Activated T-cell treated with anti-CD3 and anti-CD28 coated beads, Interleukin-2, amount 50 U/mL, for 24 hours (primary cell): ENCODE measurements at regions not wholly inside any gene's neighbourhood (a gene's known extent, or its start where the extent isn't known, plus 50 kb on each side); places are given as distances from the start of the nearest gene placed in this dataset.

Experiments
- DNase-seq: peaks from one replicate; pipeline ENCODE4 v3.0.0-alpha.2; 2020
- H3K27ac Mint-ChIP-seq: 2 replicates; pipeline ENCODE4 v1.8.0; 2020; ENCODE audit warnings: mild to moderate bottlenecking, mixed read lengths
- H3K27me3 Mint-ChIP-seq: 2 replicates; pipeline ENCODE4 v1.8.0; 2020; ENCODE audit warnings: mixed read lengths
- H3K36me3 Mint-ChIP-seq: 2 replicates; pipeline ENCODE4 v1.8.0; 2020; ENCODE audit warnings: low read depth, mixed read lengths
- H3K4me1 Mint-ChIP-seq: 2 replicates; pipeline ENCODE4 v1.8.0; 2020; ENCODE audit warnings: low read depth, mixed read lengths
- H3K4me3 Mint-ChIP-seq: 2 replicates; pipeline ENCODE4 v1.8.0; 2020; ENCODE audit warnings: mild to moderate bottlenecking, moderate library complexity, mixed read lengths
- H3K9me3 Mint-ChIP-seq: 2 replicates; pipeline ENCODE4 v1.8.0; 2020; ENCODE audit warnings: mixed read lengths

DNA sequence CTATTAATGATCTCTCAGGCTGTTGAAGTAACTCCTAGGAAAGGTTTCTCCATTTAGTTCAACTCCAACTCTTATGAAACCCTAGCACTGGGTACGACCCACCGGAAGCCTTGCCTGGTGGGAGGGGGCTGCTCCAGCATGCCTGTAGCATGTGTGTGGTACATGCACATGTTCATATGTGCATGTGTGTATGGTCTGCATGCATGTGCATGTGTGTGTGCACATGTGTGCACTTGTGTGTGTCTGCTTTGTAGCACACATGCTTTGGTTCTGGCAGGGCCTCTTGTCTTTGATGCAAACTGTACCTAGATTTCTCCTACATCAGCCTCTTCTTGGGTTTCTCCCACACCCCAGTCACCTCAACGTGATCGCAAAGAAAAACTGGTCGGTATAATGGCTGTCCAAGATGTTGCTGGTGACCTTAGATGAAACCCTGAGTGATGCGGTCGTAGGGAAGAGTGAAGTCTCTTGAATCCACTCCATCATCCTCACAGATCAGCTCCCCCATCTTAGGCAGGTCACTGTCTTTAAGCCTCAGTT is 193.5 kb downstream of the MYLK4 start:
- Mint-ChIP-seq H3K4me3 (no peak overlapping the region), H3K36me3 (no peaks in the 10 kb centered on the region), H3K27me3 (peaks cover 77% of the 10 kb centered on the region), H3K27ac (no peak overlapping the region), H3K4me1 (no peaks in the 10 kb centered on the region), H3K9me3 (no peaks in the 10 kb centered on the region)
- no peak for DNase-seq

DNA sequence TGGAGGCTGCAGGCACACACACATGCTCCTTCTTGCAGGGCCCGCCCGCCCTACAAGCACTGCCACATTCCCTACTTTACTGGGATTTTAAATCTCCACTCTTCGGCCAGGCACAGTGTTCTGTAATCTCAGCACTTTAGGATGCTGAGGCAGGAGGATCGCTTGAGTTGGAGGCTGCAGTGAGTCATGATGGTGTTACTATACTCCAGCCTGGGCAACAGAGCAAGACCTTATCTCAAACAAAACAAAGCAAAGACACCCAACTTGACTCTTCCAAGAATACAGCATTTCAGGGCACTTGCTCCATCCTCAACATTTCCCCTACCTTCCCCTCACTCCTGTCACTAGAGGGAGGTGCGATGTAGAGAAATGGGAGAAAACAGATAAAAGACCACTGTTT is 194.0 kb downstream of the MYLK4 start:
- no peaks in the 10 kb centered on the region for H3K4me1 Mint-ChIP-seq

DNA sequence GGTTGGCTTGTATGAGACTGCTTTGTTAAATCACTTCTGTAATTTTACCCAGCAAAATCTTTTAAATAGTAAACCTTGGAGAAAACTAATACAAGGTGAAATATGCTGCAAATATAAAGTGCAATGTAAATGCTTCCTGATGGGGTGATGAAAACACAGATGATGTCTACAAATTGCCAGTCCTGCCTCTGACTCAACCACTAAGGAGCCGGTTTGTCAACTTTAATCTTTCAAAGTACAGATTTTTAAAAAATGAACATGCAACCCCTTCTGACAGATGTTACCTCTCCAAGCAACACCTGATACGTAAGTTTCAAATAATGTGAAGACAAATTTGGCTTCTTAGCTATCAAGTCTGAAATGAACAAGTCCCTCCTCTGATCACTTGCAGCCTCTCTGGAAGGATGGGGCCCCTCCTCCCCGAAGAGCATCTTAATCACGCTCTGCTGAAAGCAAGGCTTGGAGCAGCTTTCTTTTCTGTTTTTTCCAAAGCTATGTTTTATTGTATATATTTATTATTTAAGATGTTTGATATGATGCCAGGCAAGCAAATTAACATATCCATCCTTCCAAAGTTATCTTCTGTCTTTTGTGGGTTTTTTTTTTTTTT is 196.0 kb downstream of the MYLK4 start:
- no peak overlapping the region for H3K4me3 Mint-ChIP-seq

More for the DNA sequence above, 194.0 kb downstream of the MYLK4 start:
- no peak overlapping the region for H3K4me3 Mint-ChIP-seq
- no peak overlapping the region for H3K27ac Mint-ChIP-seq
- H3K36me3 Mint-ChIP-seq = no peaks in the 10 kb centered on the region
- no peaks in the 10 kb centered on the region for H3K9me3 Mint-ChIP-seq
- H3K27me3 Mint-ChIP-seq = peaks cover 72% of the 10 kb centered on the region
- no peak for DNase-seq

DNA sequence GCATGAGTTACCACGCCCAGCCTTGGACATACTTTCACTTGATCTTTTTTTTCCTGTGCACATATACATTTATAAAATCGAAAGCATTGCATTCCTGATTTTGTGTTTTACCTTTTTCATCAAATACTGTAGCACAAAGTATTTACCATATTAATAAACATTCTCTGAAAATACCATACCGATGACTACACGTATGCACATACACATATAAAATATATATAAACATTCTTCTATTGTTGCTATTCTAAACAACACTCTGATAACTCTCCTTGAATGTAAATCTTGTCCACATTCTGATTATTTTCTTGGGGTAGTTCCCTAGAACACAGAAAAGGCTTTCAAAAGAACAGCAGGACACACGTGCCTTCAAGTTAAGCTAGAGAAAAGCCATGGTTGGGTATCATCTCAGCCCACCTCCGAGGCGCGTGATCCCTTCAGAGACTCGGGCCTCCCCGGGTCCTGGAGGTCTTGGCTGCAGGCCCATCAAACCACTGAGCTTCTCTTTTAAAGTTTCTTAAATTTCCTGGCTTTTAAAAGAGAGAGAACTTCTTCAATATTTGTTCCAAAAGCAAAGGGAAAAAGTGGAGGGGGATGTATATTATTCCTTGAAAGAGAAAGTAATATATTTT is 198.1 kb downstream of the MYLK4 start:
- Mint-ChIP-seq H3K36me3 (no peaks in the 10 kb centered on the region), H3K4me3 (no peak overlapping the region), H3K4me1 (no peaks in the 10 kb centered on the region), H3K9me3 (no peaks in the 10 kb centered on the region), H3K27me3 (peaks cover 74% of the 10 kb centered on the region), H3K27ac (no peak overlapping the region)
- no peak for DNase-seq

More for the DNA sequence above, 196.0 kb downstream of the MYLK4 start:
- DNase-seq = no peak
- H3K27ac Mint-ChIP-seq = no peak overlapping the region
- peaks cover 74% of the 10 kb centered on the region for H3K27me3 Mint-ChIP-seq
- H3K4me1 Mint-ChIP-seq = no peaks in the 10 kb centered on the region
- no peaks in the 10 kb centered on the region for H3K36me3 Mint-ChIP-seq
- no peaks in the 10 kb centered on the region for H3K9me3 Mint-ChIP-seq

DNA sequence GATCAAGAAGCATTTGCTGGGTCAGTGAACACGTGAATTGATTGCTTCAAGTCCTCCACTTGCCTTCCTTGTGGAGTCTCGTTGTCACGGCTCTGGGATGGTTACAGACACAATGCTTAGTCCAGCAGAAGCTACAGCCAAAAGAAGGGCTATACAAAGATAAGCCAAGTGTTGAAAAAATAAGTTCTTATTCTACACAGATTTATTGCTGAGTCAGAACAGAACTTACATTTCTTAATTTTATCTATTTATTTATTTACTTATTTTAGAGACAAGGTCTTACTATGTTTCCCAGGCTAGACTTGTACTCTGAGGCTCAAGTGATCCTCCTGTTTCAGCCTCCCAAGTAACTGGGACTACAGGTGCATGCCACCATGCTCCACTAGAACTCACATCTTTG is 199.0 kb downstream of the MYLK4 start:
- Mint-ChIP-seq H3K4me3 (no peak overlapping the region), H3K36me3 (no peaks in the 10 kb centered on the region), H3K9me3 (no peaks in the 10 kb centered on the region), H3K27me3 (peaks cover 75% of the 10 kb centered on the region), H3K27ac (no peak overlapping the region), H3K4me1 (no peaks in the 10 kb centered on the region)
- no peak for DNase-seq

DNA sequence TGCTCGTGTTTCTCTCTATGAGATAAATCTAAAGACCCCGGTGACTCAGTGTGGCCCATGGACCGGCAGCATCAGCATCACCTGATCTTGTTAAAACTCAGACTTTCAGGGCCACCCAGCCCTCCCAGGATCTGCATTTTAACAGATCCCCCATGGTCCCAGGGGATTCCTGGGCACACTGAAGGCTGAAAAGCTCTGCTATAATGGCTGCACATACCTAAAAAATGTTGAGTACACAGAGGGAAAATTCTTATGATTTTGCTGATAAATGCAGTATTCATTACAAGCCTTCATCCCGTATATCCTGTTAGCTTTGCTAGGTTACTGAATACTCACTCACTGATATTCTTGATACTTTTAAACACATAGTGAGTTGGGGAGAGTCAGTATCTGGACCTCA is 200.5 kb downstream of the MYLK4 start:
- Mint-ChIP-seq H3K4me3 (no peak overlapping the region), H3K27ac (no peak overlapping the region), H3K4me1 (no peaks in the 10 kb centered on the region), H3K36me3 (no peaks in the 10 kb centered on the region), H3K9me3 (no peaks in the 10 kb centered on the region), H3K27me3 (peaks cover 78% of the 10 kb centered on the region)
- DNase-seq = no peak

DNA sequence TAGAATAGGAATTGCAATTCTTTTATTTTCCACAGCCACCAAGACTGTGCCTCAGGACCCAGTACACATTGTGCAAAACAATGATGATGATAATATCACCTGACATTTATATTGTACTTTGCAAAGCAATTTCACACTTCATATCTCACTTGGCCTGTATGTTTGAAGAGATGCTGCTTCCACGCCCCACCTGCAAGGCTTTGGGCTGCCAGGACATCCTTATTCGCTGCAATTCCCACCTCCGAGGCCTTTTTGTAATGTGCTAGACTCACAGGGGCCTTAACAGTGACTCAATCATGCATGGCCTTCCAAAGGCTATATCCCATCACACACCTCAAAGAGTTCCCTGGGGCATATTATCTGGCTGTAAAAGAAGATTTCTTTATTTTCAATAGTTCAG is 200.9 kb downstream of the MYLK4 start:
- H3K27ac Mint-ChIP-seq = no peak overlapping the region
- H3K27me3 Mint-ChIP-seq = peaks cover 77% of the 10 kb centered on the region
- H3K4me3 Mint-ChIP-seq = no peak overlapping the region
- no peaks in the 10 kb centered on the region for H3K4me1 Mint-ChIP-seq
- H3K36me3 Mint-ChIP-seq = no peaks in the 10 kb centered on the region
- DNase-seq = no peak
- no peaks in the 10 kb centered on the region for H3K9me3 Mint-ChIP-seq

DNA sequence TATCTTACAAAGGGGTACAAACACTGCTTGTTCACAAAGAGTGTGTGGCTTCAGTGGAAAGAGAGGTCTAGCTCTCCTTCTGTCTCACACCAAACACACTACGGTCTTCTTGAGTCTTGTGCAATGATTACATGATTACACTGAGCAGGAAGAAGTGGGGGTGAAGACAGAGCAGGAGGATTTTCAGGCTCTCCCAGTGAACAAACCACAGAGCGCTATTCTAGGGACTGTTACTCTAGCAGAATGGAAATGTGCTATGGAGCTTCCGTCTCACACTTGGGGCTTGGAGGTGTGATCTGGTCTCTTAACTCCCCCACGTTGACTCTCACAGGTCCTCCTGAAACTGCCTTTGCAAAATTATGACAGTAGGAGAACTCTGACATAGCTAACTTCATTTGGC is 203.4 kb downstream of the MYLK4 start:
- no peaks in the 10 kb centered on the region for H3K36me3 Mint-ChIP-seq
- H3K4me3 Mint-ChIP-seq = no peak overlapping the region
- DNase-seq = no peak
- peaks cover 15% of the 10 kb centered on the region for H3K4me1 Mint-ChIP-seq
- peaks cover 87% of the 10 kb centered on the region for H3K27me3 Mint-ChIP-seq
- no peak overlapping the region for H3K27ac Mint-ChIP-seq
- H3K9me3 Mint-ChIP-seq = no peaks in the 10 kb centered on the region

DNA sequence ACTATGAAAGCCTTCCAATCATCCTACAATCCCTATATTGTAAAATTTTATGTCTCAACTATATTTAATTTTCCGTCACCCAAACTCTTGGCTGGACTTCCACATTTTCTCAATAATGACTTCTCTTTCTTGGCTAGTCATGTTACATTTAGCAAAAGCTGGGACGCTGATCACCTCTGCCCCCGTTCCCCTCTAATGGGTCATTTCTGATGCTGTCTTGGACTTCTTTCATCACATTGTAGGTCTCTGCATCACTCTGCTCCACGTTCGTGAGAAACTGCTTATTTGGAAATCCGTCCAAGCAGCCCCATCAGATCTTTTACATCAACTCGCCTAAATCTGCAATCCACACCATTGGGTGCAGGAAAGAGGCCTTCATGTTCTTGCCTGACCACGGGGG is 203.8 kb downstream of the MYLK4 start:
- no peak overlapping the region for H3K4me3 Mint-ChIP-seq
- no peak for DNase-seq
- peaks cover 19% of the 10 kb centered on the region for H3K4me1 Mint-ChIP-seq
- no peaks in the 10 kb centered on the region for H3K9me3 Mint-ChIP-seq
- no peaks in the 10 kb centered on the region for H3K36me3 Mint-ChIP-seq
- H3K27ac Mint-ChIP-seq = no peak overlapping the region
- peaks cover 91% of the 10 kb centered on the region for H3K27me3 Mint-ChIP-seq

DNA sequence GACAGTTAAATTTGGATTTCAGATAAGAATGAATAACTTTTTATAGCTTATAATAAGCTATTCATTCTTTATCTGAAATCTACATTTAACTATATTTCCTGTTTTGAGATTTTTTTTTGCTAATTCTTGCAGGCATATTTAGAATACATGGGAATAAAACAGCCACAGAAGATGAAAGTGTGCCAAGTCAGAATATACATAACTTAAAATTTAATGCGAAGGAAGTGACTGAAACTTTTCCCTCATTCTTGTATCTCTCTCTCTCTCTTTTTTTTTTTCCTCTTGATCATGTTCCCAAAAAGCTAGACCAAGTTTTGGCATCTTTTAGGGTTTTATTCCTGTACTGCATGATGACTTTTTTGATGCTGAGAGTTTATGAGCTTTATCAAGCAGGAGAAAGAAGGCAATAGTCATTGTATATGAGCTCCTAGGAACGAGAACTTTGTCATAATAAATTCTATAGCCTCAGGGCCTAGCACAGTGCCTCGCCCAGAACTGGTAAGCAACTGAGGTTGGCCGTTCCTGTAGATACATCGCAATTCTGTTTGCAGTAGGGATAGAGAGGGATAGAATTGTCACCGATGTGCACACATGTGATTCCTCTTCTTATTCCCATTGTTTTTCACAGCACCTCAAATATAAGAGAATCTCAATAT is 205.2 kb downstream of the MYLK4 start:
- H3K27me3 Mint-ChIP-seq = peaks cover 92% of the 10 kb centered on the region
- H3K27ac Mint-ChIP-seq = no peak overlapping the region
- no peak for DNase-seq
- H3K9me3 Mint-ChIP-seq = no peaks in the 10 kb centered on the region
- no peaks in the 10 kb centered on the region for H3K36me3 Mint-ChIP-seq
- no peak overlapping the region for H3K4me3 Mint-ChIP-seq
- peaks cover 22% of the 10 kb centered on the region for H3K4me1 Mint-ChIP-seq

DNA sequence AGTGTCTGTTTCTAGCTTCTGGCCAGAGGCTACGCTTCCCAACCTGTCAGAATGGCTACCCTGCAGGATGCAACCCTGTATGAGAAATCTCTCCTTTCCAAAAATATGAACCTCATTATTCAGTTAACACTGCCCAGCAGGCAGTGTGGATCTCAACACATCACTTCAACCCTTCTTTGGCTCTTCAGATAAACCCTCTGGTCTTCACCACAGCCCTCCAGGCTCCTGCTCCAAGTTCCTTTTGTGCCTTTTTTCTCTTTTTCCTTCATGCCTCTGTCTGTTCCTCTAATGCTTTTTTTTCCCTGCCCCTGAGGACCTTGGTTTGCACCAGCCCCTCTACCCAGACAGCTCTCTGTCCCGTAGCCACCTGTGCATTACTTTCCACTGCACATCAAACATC is 207.4 kb downstream of the MYLK4 start:
- no peak for DNase-seq
- peaks cover 22% of the 10 kb centered on the region for H3K4me1 Mint-ChIP-seq
- no peak overlapping the region for H3K27ac Mint-ChIP-seq
- no peak overlapping the region for H3K4me3 Mint-ChIP-seq
- no peaks in the 10 kb centered on the region for H3K9me3 Mint-ChIP-seq
- no peaks in the 10 kb centered on the region for H3K36me3 Mint-ChIP-seq
- peaks cover 85% of the 10 kb centered on the region for H3K27me3 Mint-ChIP-seq

DNA sequence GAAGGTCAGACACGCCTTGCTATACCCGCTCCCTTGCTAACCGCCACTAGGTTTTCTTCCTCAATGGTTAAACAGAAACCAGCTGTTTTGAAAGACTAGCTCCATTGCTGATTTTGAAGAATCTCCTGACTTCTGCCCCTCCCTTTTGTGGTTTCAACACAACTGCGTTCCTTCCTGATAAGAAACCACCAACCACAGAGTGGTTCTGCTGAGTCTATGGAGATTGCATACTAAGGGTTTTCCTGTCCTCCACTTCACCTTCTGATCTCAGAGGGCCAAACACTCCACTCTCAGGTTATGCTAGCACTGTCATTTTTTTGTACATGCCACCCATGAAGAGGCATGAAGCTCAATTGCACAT is 207.9 kb downstream of the MYLK4 start:
- DNase-seq = no peak

DNA sequence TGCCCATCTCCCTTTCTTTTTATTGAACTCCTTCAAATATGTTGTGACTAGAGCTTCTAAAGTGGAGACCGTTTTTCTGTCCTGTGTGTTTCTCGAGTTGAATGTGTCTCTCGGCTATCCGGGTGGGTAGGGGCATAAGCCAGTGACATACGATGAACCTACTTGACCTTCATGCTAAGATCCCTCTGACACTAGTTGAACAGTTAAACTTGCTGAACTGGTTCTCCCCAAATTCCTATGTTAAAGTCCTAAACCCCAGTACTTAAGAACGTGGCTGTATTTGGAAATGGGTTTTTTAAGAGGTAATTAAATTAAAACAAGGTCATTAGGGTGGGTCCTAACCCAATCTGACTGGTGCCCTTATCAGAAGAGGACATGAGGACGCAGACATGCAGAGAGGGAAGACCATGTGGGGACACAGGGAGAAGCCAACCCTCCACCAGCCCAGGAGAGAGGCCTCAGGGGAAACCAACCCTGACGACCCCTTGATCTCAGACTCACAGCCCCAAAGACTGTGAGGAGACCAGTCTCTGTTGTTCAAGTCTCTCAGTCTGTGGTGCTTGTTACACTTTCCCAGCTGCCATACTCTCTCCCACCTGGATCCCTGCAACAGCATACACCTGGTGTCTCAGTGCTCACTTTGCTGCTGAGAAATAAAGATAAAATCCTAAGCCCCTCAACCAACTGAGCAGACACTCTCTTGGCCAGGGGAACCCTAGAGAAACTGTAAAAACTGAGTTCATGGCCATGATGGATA is 208.4 kb downstream of the MYLK4 start:
- H3K9me3 Mint-ChIP-seq = no peaks in the 10 kb centered on the region
- H3K27me3 Mint-ChIP-seq = peaks cover 85% of the 10 kb centered on the region
- peaks cover 22% of the 10 kb centered on the region for H3K4me1 Mint-ChIP-seq
- H3K27ac Mint-ChIP-seq = no peak overlapping the region
- DNase-seq = no peak
- no peak overlapping the region for H3K4me3 Mint-ChIP-seq
- no peaks in the 10 kb centered on the region for H3K36me3 Mint-ChIP-seq

More for the DNA sequence above, 207.9 kb downstream of the MYLK4 start:
- no peak overlapping the region for H3K27ac Mint-ChIP-seq
- no peaks in the 10 kb centered on the region for H3K36me3 Mint-ChIP-seq
- H3K4me3 Mint-ChIP-seq = no peak overlapping the region
- H3K4me1 Mint-ChIP-seq = peaks cover 22% of the 10 kb centered on the region
- H3K9me3 Mint-ChIP-seq = no peaks in the 10 kb centered on the region
- peaks cover 85% of the 10 kb centered on the region for H3K27me3 Mint-ChIP-seq

DNA sequence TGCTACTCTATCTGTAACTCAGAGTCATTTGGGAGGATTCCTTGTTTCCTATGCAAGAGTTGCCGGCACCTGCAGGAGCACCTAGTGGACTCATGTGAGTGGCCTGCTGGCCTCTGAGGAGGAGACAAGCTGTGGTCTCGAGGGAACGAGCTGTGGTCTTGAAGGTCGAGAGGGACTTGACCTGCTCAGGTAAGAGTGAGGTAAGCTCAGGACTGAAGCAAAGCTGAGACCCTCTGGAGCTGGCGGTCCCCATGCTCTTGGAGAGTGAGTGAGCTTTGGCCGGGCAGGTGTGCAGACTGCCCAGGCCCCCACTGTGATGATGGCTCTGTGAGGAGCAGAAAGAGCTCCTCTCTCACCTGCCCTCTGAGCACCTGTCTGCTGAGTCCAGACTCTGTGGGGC is 214.3 kb downstream of the MYLK4 start:
- Mint-ChIP-seq H3K27ac (no peak overlapping the region), H3K27me3 (peaks cover 85% of the 10 kb centered on the region), H3K4me3 (no peak overlapping the region), H3K9me3 (no peaks in the 10 kb centered on the region), H3K36me3 (no peaks in the 10 kb centered on the region), H3K4me1 (peaks cover 9% of the 10 kb centered on the region)
- DNase-seq = no peak
